Ovary (tissue), 3 donors: ENCODE measurements at regions not wholly inside any gene's neighbourhood (a gene's known extent, or its start where the extent isn't known, plus 50 kb on each side); places are given as distances from the start of the nearest gene placed in this dataset.

Experiments
- CTCF ChIP-seq, 3 donors: fragments of 450-650 bp in 2 of 3; fragments of 200-600 bp in 1 of 3; IDR thresholded peaks; one replicate each; pipeline versions ENCODE4 v1.5.1 to v1.8.0; 2016 to 2022; ENCODE audit warnings: antibody characterized with exemption in 3 of 3, mild to moderate bottlenecking in 1 of 3
- POLR2A ChIP-seq: fragments of 450-650 bp; IDR thresholded peaks from one replicate; pipeline ENCODE4 v1.6.1; 2017; ENCODE audit warnings: antibody characterized with exemption, mild to moderate bottlenecking, moderate library complexity
- donor health status: DM: no; HTN: no; CAD: no.

- TF ChIP-seq CTCF (IDR thresholded peaks at IDR 0.05) (no peak), POLR2A (no peak)
Measured at GRCh38 chr12:127006972-127007371, 1260.0 kb upstream of the TMEM132C start.
